GM18502 (cell line): ENCODE measurements at regions not wholly inside any gene's neighbourhood (a gene's known extent, or its start where the extent isn't known, plus 50 kb on each side); places are given as distances from the start of the nearest gene placed in this dataset.
"Not testable (repeated sequence)": the region's sequence is repeated elsewhere in the genome, so short reads cannot be mapped to it uniquely, and the experiment has no call there.

ENCODE experiments used
- ATAC-seq: cut with Tn5 transposase; IDR thresholded peaks from one replicate; pipeline ENCODE4 v1.9.1; 2021; ENCODE audit warnings: mild to moderate bottlenecking; ENCODE audit not compliant: unreplicated experiment, poor library complexity

GRCh38 chr10:124249812-124250432 is 156.5 kb upstream of the CHST15 start:
- no peak for ATAC-seq

- no peak for ATAC-seq
Measured at GRCh38 chr10:124249196-124249595, 155.8 kb upstream of the CHST15 start.

- no peak for ATAC-seq
Measured at GRCh38 chr10:124248056-124249045, 155.0 kb upstream of the CHST15 start.

GRCh38 chr10:124245806-124246440 is 152.5 kb upstream of the CHST15 start:
- no peak for ATAC-seq

GRCh38 chr10:124245191-124245590 is 151.8 kb upstream of the CHST15 start:
- ATAC-seq: no peak

GRCh38 chr10:124244256-124244877 is 151.0 kb upstream of the CHST15 start:
- no peak for ATAC-seq

- ATAC-seq: no peak
Measured at GRCh38 chr10:124243702-124244121, 150.3 kb upstream of the CHST15 start.

- ATAC-seq: no peak
Measured at GRCh38 chr10:124242791-124243190, 149.4 kb upstream of the CHST15 start.

- no peak for ATAC-seq
Measured at GRCh38 chr10:124242365-124242764, 149.0 kb upstream of the CHST15 start.

- ATAC-seq: not testable (repeated sequence)
Measured at GRCh38 chr10:124241510-124241909, 148.1 kb upstream of the CHST15 start.

GRCh38 chr10:124240839-124241291 is 147.5 kb upstream of the CHST15 start:
- ATAC-seq: no peak

- no peak for ATAC-seq
Measured at GRCh38 chr10:124239696-124240095, 146.3 kb upstream of the CHST15 start.

- no peak for ATAC-seq
Measured at GRCh38 chr10:124239134-124239533, 145.7 kb upstream of the CHST15 start.

GRCh38 chr10:124238367-124238766 is 145.0 kb upstream of the CHST15 start:
- ATAC-seq: no peak

- no peak for ATAC-seq
Measured at GRCh38 chr10:124237282-124237961, 144.0 kb upstream of the CHST15 start.

GRCh38 chr10:124236816-124237215 is 143.4 kb upstream of the CHST15 start:
- ATAC-seq: no peak

GRCh38 chr10:124236136-124236535 is 142.7 kb upstream of the CHST15 start:
- no peak for ATAC-seq

GRCh38 chr10:124235232-124235631 is 141.8 kb upstream of the CHST15 start:
- ATAC-seq: no peak

GRCh38 chr10:124233546-124234138 is 140.2 kb upstream of the CHST15 start:
- ATAC-seq: no peak
